ENCODE measurements at regions not wholly inside any gene's neighbourhood (a gene's known extent, or its start where the extent isn't known, plus 50 kb on each side); places are given as distances from the start of the nearest gene placed in this dataset.

DNA sequence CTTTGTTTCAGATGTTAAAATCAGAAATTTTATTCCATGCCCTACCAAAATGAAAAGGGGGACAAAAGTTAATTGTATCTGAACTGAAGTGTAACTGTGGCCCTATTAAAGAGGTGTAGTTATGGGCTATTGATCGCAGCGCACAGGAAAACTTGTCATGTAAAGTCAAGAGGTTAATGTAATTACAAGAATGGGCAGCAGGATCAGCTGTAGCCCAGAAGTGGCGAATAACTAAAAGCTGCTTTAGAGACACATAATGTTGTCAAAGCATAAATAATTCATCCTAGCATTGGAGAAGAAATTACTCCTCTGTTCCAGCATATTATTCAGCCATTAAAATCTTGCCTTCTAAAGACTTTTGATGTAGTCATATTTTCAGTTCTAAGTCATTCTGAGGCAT, 211.8 kb downstream of the EPHA4 start:
- Mint-ChIP-seq H3K27ac (no peak overlapping the region), H3K4me1 (peaks cover 15% of the 10 kb centered on the region), H3K27me3 (ENCODE audit: low read depth) (no peaks in the 10 kb centered on the region), H3K9me3 (no peaks in the 10 kb centered on the region; the same call in 1 of the 2 replicates), H3K36me3 (no peaks in the 10 kb centered on the region), H3K4me3 (no peak overlapping the region)
- TF ChIP-seq, protein P1, sequence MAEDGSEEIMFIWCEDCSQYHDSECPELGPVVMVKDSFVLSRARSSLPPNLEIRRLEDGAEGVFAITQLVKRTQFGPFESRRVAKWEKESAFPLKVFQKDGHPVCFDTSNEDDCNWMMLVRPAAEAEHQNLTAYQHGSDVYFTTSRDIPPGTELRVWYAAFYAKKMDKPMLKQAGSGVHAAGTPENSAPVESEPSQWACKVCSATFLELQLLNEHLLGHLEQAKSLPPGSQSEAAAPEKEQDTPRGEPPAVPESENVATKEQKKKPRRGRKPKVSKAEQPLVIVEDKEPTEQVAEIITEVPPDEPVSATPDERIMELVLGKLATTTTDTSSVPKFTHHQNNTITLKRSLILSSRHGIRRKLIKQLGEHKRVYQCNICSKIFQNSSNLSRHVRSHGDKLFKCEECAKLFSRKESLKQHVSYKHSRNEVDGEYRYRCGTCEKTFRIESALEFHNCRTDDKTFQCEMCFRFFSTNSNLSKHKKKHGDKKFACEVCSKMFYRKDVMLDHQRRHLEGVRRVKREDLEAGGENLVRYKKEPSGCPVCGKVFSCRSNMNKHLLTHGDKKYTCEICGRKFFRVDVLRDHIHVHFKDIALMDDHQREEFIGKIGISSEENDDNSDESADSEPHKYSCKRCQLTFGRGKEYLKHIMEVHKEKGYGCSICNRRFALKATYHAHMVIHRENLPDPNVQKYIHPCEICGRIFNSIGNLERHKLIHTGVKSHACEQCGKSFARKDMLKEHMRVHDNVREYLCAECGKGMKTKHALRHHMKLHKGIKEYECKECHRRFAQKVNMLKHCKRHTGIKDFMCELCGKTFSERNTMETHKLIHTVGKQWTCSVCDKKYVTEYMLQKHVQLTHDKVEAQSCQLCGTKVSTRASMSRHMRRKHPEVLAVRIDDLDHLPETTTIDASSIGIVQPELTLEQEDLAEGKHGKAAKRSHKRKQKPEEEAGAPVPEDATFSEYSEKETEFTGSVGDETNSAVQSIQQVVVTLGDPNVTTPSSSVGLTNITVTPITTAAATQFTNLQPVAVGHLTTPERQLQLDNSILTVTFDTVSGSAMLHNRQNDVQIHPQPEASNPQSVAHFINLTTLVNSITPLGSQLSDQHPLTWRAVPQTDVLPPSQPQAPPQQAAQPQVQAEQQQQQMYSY (CRISPR knock-in tag; IDR thresholded peaks at IDR 0.05): no peak
- TF ChIP-seq, protein P2, sequence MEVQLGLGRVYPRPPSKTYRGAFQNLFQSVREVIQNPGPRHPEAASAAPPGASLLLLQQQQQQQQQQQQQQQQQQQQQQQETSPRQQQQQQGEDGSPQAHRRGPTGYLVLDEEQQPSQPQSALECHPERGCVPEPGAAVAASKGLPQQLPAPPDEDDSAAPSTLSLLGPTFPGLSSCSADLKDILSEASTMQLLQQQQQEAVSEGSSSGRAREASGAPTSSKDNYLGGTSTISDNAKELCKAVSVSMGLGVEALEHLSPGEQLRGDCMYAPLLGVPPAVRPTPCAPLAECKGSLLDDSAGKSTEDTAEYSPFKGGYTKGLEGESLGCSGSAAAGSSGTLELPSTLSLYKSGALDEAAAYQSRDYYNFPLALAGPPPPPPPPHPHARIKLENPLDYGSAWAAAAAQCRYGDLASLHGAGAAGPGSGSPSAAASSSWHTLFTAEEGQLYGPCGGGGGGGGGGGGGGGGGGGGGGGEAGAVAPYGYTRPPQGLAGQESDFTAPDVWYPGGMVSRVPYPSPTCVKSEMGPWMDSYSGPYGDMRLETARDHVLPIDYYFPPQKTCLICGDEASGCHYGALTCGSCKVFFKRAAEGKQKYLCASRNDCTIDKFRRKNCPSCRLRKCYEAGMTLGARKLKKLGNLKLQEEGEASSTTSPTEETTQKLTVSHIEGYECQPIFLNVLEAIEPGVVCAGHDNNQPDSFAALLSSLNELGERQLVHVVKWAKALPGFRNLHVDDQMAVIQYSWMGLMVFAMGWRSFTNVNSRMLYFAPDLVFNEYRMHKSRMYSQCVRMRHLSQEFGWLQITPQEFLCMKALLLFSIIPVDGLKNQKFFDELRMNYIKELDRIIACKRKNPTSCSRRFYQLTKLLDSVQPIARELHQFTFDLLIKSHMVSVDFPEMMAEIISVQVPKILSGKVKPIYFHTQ (CRISPR knock-in tag; IDR thresholded peaks at IDR 0.05): no peak
- no peak for TF ChIP-seq JUN (CRISPR knock-in tag; IDR thresholded peaks at IDR 0.05)
- TF ChIP-seq, protein P3, sequence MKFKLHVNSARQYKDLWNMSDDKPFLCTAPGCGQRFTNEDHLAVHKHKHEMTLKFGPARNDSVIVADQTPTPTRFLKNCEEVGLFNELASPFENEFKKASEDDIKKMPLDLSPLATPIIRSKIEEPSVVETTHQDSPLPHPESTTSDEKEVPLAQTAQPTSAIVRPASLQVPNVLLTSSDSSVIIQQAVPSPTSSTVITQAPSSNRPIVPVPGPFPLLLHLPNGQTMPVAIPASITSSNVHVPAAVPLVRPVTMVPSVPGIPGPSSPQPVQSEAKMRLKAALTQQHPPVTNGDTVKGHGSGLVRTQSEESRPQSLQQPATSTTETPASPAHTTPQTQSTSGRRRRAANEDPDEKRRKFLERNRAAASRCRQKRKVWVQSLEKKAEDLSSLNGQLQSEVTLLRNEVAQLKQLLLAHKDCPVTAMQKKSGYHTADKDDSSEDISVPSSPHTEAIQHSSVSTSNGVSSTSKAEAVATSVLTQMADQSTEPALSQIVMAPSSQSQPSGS (CRISPR knock-in tag; IDR thresholded peaks at IDR 0.05; ENCODE audit: borderline replicate concordance, low read depth): no peak
- TF ChIP-seq, protein P4, sequence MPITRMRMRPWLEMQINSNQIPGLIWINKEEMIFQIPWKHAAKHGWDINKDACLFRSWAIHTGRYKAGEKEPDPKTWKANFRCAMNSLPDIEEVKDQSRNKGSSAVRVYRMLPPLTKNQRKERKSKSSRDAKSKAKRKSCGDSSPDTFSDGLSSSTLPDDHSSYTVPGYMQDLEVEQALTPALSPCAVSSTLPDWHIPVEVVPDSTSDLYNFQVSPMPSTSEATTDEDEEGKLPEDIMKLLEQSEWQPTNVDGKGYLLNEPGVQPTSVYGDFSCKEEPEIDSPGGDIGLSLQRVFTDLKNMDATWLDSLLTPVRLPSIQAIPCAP (CRISPR knock-in tag; IDR thresholded peaks at IDR 0.05): no peak
- TF ChIP-seq, protein P5, sequence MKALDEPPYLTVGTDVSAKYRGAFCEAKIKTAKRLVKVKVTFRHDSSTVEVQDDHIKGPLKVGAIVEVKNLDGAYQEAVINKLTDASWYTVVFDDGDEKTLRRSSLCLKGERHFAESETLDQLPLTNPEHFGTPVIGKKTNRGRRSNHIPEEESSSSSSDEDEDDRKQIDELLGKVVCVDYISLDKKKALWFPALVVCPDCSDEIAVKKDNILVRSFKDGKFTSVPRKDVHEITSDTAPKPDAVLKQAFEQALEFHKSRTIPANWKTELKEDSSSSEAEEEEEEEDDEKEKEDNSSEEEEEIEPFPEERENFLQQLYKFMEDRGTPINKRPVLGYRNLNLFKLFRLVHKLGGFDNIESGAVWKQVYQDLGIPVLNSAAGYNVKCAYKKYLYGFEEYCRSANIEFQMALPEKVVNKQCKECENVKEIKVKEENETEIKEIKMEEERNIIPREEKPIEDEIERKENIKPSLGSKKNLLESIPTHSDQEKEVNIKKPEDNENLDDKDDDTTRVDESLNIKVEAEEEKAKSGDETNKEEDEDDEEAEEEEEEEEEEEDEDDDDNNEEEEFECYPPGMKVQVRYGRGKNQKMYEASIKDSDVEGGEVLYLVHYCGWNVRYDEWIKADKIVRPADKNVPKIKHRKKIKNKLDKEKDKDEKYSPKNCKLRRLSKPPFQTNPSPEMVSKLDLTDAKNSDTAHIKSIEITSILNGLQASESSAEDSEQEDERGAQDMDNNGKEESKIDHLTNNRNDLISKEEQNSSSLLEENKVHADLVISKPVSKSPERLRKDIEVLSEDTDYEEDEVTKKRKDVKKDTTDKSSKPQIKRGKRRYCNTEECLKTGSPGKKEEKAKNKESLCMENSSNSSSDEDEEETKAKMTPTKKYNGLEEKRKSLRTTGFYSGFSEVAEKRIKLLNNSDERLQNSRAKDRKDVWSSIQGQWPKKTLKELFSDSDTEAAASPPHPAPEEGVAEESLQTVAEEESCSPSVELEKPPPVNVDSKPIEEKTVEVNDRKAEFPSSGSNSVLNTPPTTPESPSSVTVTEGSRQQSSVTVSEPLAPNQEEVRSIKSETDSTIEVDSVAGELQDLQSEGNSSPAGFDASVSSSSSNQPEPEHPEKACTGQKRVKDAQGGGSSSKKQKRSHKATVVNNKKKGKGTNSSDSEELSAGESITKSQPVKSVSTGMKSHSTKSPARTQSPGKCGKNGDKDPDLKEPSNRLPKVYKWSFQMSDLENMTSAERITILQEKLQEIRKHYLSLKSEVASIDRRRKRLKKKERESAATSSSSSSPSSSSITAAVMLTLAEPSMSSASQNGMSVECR (CRISPR knock-in tag; IDR thresholded peaks at IDR 0.05; ENCODE audit: borderline replicate concordance): no peak
- TF ChIP-seq SMAD3 (CRISPR knock-in tag; IDR thresholded peaks at IDR 0.05; ENCODE audit: borderline replicate concordance): no peak
- ChIA-PET CTCF (interaction anchor here (1.0 kb wide), 1 partner anchor 12 kb away, joined by 3 read pairs; no protein-coding TSS in a partner anchor), POLR2A (no interaction called here)
- DNase-seq (ENCODE audit: low spot score) (no peak), ATAC-seq (no peak)

DNA sequence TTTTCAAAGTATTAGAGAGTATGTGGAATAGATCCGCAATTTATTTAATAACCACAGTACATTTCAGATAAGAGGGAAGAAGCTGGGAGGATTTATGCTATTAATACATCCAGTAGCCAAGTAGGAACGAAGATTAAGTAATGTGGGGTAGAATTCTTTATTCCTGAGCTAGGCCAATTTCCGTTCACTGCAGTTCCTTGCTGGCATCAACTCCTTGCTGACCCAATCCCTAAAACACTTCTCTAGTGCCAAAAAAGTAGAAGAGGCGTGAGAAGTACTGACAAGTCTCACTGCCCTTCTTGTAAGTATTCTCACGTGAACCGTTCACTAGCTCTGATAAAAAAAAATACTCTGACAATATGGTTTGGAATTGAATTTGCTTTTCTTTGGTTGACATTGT, 211.4 kb downstream of the EPHA4 start:
- H3K36me3 Mint-ChIP-seq: no peaks in the 10 kb centered on the region
- no peak for ATAC-seq
- no peaks in the 10 kb centered on the region for H3K9me3 Mint-ChIP-seq
- CTCF ChIA-PET: interaction anchor here (1.6 kb wide), 1 partner anchor 12 kb away, joined by 5 read pairs; no protein-coding TSS in a partner anchor
- peaks cover 15% of the 10 kb centered on the region for H3K4me1 Mint-ChIP-seq
- no peak overlapping the region for H3K27ac Mint-ChIP-seq
- DNase-seq (ENCODE audit: low spot score): no peak
- no peak overlapping the region for H3K4me3 Mint-ChIP-seq
- no peaks in the 10 kb centered on the region for H3K27me3 Mint-ChIP-seq (ENCODE audit: low read depth)
- POLR2A ChIA-PET: no interaction called here
- TF ChIP-seq KAT7 (CRISPR knock-in tag; IDR thresholded peaks at IDR 0.05; ENCODE audit: borderline replicate concordance) (no peak), CREB1 (CRISPR knock-in tag; IDR thresholded peaks at IDR 0.05) (no peak), RELA (CRISPR knock-in tag; IDR thresholded peaks at IDR 0.05; ENCODE audit: borderline replicate concordance) (no peak), ZNF416 (CRISPR knock-in tag; IDR thresholded peaks at IDR 0.05) (no peak), NR2C2 (CRISPR knock-in tag; IDR thresholded peaks at IDR 0.05) (no peak), PRRX2 (CRISPR knock-in tag; IDR thresholded peaks at IDR 0.05) (no peak), ZNF121 (CRISPR knock-in tag; IDR thresholded peaks at IDR 0.05) (no peak)
- TF ChIP-seq, protein P6, sequence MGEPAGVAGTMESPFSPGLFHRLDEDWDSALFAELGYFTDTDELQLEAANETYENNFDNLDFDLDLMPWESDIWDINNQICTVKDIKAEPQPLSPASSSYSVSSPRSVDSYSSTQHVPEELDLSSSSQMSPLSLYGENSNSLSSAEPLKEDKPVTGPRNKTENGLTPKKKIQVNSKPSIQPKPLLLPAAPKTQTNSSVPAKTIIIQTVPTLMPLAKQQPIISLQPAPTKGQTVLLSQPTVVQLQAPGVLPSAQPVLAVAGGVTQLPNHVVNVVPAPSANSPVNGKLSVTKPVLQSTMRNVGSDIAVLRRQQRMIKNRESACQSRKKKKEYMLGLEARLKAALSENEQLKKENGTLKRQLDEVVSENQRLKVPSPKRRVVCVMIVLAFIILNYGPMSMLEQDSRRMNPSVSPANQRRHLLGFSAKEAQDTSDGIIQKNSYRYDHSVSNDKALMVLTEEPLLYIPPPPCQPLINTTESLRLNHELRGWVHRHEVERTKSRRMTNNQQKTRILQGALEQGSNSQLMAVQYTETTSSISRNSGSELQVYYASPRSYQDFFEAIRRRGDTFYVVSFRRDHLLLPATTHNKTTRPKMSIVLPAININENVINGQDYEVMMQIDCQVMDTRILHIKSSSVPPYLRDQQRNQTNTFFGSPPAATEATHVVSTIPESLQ (CRISPR knock-in tag; IDR thresholded peaks at IDR 0.05): no peak
- TF ChIP-seq, protein P7, sequence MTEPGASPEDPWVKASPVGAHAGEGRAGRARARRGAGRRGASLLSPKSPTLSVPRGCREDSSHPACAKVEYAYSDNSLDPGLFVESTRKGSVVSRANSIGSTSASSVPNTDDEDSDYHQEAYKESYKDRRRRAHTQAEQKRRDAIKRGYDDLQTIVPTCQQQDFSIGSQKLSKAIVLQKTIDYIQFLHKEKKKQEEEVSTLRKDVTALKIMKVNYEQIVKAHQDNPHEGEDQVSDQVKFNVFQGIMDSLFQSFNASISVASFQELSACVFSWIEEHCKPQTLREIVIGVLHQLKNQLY (CRISPR knock-in tag; IDR thresholded peaks at IDR 0.05): no peak
- TF ChIP-seq, protein P8, sequence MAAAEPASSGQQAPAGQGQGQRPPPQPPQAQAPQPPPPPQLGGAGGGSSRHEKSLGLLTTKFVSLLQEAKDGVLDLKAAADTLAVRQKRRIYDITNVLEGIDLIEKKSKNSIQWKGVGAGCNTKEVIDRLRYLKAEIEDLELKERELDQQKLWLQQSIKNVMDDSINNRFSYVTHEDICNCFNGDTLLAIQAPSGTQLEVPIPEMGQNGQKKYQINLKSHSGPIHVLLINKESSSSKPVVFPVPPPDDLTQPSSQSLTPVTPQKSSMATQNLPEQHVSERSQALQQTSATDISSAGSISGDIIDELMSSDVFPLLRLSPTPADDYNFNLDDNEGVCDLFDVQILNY (CRISPR knock-in tag; IDR thresholded peaks at IDR 0.05): no peak
- TF ChIP-seq, protein P9, sequence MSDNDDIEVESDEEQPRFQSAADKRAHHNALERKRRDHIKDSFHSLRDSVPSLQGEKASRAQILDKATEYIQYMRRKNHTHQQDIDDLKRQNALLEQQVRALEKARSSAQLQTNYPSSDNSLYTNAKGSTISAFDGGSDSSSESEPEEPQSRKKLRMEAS (CRISPR knock-in tag; IDR thresholded peaks at IDR 0.05): no peak

Measured in WTC11 (cell line).